Mucosa of rectum (tissue), 2 donors: ENCODE measurements at regions not wholly inside any gene's neighbourhood (a gene's known extent, or its start where the extent isn't known, plus 50 kb on each side); places are given as distances from the start of the nearest gene placed in this dataset.
"Not testable (repeated sequence)": the region's sequence is repeated elsewhere in the genome, so short reads cannot be mapped to it uniquely, and the experiment has no call there.

Experiments used
- H3K27ac ChIP-seq, 2 donors: one replicate each; pipeline ENCODE4 v1.7.0; 2013; ENCODE audit warnings: inconsistent platforms in 2 of 2, low read depth in 2 of 2, low read length in 2 of 2
- H3K27me3 ChIP-seq, 2 donors: one replicate each; pipeline ENCODE4 v1.7.0; 2013; ENCODE audit warnings: low read length in 2 of 2; ENCODE audit not compliant: control insufficient read depth in 2 of 2, insufficient read depth in 2 of 2
- H3K36me3 ChIP-seq, 2 donors: one replicate each; pipeline ENCODE4 v1.7.0; 2013; ENCODE audit warnings: low read length in 2 of 2; ENCODE audit not compliant: control insufficient read depth in 2 of 2, insufficient read depth in 2 of 2
- H3K4me1 ChIP-seq, 2 donors: one replicate each; pipeline ENCODE4 v1.7.0; 2013; ENCODE audit warnings: low read length in 2 of 2, mild to moderate bottlenecking in 1 of 2; ENCODE audit not compliant: control insufficient read depth in 2 of 2, insufficient read depth in 2 of 2
- H3K4me3 ChIP-seq, 2 donors: one replicate each; pipeline ENCODE4 v1.7.0; 2013; ENCODE audit warnings: low read length in 2 of 2
- H3K9ac ChIP-seq, 2 donors: one replicate each; pipeline ENCODE4 v1.7.0; 2013; ENCODE audit warnings: low read length in 2 of 2, low read depth in 1 of 2, mild to moderate bottlenecking in 1 of 2
- H3K9me3 ChIP-seq, 2 donors: one replicate each; pipeline ENCODE4 v1.7.0; 2013; ENCODE audit warnings: low read length in 2 of 2; ENCODE audit not compliant: control insufficient read depth in 2 of 2
- donor health status: healthy.
- donor health status: Normal muscosa, but diverticular disease.

DNA sequence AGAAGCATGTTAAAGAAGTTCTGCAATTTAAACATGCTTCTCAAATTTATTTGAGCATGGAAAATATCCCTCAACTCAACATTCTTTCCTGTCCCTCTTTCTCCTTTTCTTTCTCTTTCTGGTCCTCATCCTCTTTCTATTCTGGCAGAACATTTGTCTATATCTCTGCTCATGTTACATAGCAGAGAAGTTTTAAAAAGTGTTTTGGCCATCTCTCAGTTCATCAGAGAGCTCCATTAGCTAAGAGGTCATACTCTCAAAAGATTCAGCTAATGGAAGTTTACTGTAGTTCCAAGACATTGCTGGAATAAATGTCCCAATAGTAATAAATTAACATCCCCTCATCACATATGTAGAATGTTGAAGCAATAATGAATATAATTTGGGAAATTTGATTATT is 53.5 kb downstream of the XCL2 start:
- Histone ChIP-seq H3K36me3 (no peaks in the 10 kb centered on the region), H3K9me3 (no peaks in the 10 kb centered on the region), H3K27ac (no peak overlapping the region), H3K9ac (no peak overlapping the region), H3K4me1 (peaks cover 0 to 6% of the 10 kb centered on the region in 2 donors), H3K27me3 (no peaks in the 10 kb centered on the region), H3K4me3 (no peak overlapping the region)

DNA sequence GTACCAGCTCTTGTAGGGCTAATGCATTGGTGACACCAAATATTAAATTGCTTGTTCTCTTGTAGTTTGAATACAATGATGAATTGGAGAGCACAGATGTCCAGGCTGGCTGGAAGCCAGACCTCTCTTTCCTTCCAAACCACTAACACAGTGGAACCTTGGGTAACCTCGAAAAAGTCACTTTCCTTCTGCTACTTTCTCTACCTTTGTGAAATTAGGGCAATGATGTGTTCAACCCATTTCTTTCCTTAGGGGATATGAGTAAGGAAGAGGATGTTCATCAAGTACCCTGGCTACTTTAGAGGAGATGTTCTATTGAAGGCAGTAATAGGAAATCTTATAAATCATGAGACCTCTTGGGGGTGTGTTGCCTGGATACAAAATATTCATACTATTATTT is 55.7 kb downstream of the XCL2 start:
- H3K27ac ChIP-seq: no peak overlapping the region
- H3K4me3 ChIP-seq: no peak overlapping the region
- no peaks in the 10 kb centered on the region for H3K27me3 ChIP-seq
- no peaks in the 10 kb centered on the region for H3K36me3 ChIP-seq
- H3K4me1 ChIP-seq: peaks cover 0 to 6% of the 10 kb centered on the region in 2 donors
- H3K9me3 ChIP-seq: no peaks in the 10 kb centered on the region
- H3K9ac ChIP-seq: no peak overlapping the region

DNA sequence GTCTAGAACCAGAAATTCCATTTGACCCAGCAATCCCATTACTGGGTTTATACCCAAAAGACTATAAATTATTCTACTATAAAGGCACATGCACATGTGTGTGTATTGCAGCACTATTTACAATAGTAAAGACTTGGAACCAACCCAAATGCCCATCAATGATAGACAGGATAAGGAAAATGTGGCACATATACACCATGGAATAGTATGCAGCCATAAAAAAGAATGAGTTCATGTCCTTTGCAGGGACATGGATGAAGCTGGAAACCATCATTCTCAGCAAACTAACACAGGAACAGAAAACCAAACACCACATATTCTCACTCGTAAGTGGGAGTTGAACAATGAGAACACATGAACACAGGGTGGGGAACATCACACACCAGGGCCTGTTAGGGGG is 57.0 kb downstream of the XCL2 start:
- not testable (repeated sequence) for H3K9ac ChIP-seq, H3K27ac ChIP-seq, H3K36me3 ChIP-seq, H3K4me1 ChIP-seq, H3K27me3 ChIP-seq, H3K4me3 ChIP-seq, H3K9me3 ChIP-seq

DNA sequence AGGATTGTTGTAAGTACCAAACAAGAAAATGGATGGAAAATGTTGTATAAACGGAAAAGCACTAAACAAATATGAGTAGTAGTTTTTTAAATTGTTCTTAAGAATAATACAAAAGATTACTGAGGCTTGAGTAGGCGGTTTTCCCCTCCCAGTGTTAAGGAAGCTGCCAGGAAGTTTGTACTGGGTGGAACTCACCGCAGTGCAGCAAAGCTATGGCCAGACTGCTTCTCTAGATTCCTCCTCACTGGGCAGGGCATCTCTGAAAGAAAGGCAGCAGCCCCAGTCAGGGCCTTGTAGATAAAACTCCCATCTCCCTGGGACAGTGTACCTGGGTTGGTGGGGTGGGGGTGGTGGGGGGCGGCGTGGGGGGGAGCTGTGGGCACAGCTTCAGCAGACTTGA is 58.7 kb downstream of the XCL2 start:
- no peak overlapping the region for H3K4me3 ChIP-seq
- no peaks in the 10 kb centered on the region for H3K36me3 ChIP-seq
- H3K4me1 ChIP-seq: peaks cover 0 to 4% of the 10 kb centered on the region in 2 donors
- no peaks in the 10 kb centered on the region for H3K9me3 ChIP-seq
- no peak overlapping the region for H3K27ac ChIP-seq
- H3K9ac ChIP-seq: no peak overlapping the region
- H3K27me3 ChIP-seq: no peaks in the 10 kb centered on the region

DNA sequence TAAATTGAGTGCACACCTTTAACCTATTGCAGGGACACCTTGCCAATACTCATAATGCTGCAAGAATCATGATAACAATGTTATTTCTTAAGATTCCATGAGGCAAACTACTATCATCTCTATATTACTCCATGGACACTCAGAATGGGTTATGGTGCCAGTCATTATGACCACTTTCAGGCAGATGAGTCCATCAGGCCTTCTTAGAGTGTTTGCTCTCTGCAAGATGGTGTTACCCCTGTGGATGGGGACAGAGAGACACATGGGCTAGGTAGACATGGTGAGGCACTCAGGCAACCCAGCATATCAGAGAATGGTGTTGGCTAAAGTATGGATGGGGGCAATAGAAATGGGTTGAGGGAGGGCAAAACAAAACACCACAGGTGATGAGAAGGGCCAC is 59.7 kb downstream of the XCL2 start:
- no peak overlapping the region for H3K9ac ChIP-seq
- H3K27me3 ChIP-seq: no peaks in the 10 kb centered on the region
- no peaks in the 10 kb centered on the region for H3K36me3 ChIP-seq
- no peak overlapping the region for H3K27ac ChIP-seq
- no peak overlapping the region for H3K4me3 ChIP-seq
- no peaks in the 10 kb centered on the region for H3K9me3 ChIP-seq
- H3K4me1 ChIP-seq: peaks cover 0 to 4% of the 10 kb centered on the region in 2 donors

DNA sequence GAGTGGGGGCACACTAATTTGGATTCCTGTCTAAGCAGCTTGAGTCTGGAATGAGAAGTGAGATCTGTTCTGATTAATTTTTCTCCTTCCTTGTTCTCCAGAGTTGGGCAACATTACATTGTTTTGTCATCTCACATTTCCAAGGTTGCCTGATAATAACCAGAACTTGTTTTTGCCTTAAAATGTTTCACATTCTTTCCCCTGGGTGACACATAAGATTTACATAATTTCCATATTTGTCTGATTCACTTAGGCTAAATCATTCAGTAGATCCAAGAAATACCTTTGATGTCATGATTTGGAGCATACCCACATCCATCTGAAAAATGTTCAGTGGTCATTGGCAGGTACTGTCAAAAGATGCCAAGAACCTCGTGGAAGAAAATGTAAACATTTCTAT is 60.3 kb downstream of the XCL2 start:
- Histone ChIP-seq H3K27ac (no peak overlapping the region), H3K36me3 (no peaks in the 10 kb centered on the region), H3K4me3 (no peak overlapping the region), H3K27me3 (no peaks in the 10 kb centered on the region), H3K4me1 (peaks cover 0 to 4% of the 10 kb centered on the region in 2 donors), H3K9me3 (no peaks in the 10 kb centered on the region), H3K9ac (no peak overlapping the region)

DNA sequence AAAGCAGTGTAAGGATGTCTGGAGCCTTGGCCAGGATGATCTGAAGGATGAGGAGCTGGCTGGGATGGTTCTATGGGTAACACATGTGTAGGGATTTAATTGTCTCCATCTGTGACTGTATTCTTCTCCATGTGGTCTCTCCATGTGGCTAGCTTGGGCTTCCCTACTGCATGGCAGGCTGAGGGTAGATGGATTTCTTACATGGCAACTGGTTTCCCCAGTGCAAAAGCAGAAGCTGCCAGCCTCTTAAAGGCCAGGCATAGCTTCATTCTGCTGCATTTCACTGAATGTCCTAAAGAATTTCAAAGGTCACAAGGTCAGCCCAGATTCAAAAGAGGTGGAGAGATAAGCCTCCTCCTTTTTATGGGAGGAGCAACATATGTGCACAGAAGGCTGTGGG is 61.7 kb downstream of the XCL2 start:
- Histone ChIP-seq H3K9me3 (no peaks in the 10 kb centered on the region), H3K27ac (no peak overlapping the region), H3K4me3 (no peak overlapping the region), H3K4me1 (peaks cover 0 to 4% of the 10 kb centered on the region in 2 donors), H3K9ac (no peak overlapping the region), H3K27me3 (no peaks in the 10 kb centered on the region), H3K36me3 (no peaks in the 10 kb centered on the region)

DNA sequence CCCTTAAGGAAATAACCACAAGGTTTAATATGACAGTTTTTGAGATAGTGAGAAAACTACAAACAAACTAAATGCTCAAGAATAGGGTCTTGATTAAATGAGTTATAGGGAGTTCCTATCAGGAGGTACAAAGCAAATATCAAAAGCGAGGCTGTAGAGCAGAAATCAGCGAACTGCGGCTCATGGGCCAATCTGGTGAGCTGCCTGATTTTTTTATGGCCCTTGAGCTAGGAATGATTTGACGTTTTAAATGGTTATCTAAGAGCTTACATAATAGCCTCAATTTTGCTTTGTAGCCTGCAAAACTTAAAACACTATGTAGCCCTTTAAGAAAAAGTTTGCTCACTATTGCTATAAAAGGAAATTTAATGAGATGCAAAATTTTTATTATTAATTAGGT is 62.2 kb downstream of the XCL2 start:
- Histone ChIP-seq H3K27ac (peak overlapping the region in 1 of 2 donors; percentile 2), H3K36me3 (no peaks in the 10 kb centered on the region), H3K4me1 (peaks cover 0 to 4% of the 10 kb centered on the region in 2 donors), H3K9ac (no peak overlapping the region), H3K4me3 (no peak overlapping the region), H3K27me3 (no peaks in the 10 kb centered on the region), H3K9me3 (no peaks in the 10 kb centered on the region)

DNA sequence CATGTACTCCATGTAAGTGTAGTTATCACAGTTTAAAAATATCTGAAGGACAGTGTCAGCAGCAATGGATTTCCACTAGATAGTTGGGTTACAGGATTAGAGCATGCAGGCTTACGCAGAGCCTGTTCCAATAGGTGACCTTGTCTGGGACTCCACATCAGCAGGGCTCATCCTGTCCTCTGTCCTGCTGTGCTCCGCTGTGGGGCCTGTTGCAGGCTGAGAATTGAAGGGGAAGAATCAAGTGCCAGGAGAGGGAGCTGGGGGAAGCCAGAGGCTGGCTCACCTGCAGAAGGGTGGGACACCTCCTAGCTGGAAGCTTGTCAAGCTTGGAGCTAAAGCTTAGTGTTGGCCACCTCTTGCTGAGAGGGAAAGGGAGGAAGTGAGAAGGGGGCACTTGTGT is 62.8 kb downstream of the XCL2 start:
- H3K4me1 ChIP-seq: peaks cover 0 to 4% of the 10 kb centered on the region in 2 donors
- H3K36me3 ChIP-seq: no peaks in the 10 kb centered on the region
- no peaks in the 10 kb centered on the region for H3K27me3 ChIP-seq
- peak overlapping the region in 1 of 2 donors; percentile 19 for H3K9ac ChIP-seq
- no peaks in the 10 kb centered on the region for H3K9me3 ChIP-seq
- H3K27ac ChIP-seq: peak overlapping the region in 1 of 2 donors; percentile 2
- H3K4me3 ChIP-seq: no peak overlapping the region

DNA sequence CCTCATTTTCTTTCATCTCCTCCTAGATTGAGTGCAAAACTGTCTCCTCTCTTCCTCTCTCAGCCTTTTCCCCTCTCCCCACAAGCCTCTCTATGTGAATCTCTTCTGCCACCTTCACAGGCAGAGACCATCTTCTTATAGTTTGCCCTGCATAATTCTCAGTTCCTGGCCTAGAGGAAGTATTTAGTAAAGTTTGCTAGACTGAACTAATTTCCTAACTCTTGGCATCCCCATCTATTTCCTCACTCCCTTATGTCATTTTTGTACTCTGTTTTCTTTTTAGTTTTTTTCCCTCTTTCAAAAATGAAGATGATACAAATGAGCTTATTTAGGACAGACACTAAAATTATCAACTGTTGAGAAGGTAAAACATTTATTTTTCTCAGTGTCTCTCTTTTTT is 66.0 kb downstream of the XCL2 start:
- H3K27ac ChIP-seq: no peak overlapping the region
- H3K27me3 ChIP-seq: no peaks in the 10 kb centered on the region
- H3K4me1 ChIP-seq: peaks cover 0 to 4% of the 10 kb centered on the region in 2 donors
- no peaks in the 10 kb centered on the region for H3K36me3 ChIP-seq
- H3K4me3 ChIP-seq: no peak overlapping the region
- H3K9me3 ChIP-seq: peaks cover 0 to 3% of the 10 kb centered on the region in 2 donors
- no peak overlapping the region for H3K9ac ChIP-seq
